IMR-90 (cell line): ENCODE measurements at regions not wholly inside any gene's neighbourhood (a gene's known extent, or its start where the extent isn't known, plus 50 kb on each side); places are given as distances from the start of the nearest gene placed in this dataset.

Experiments used
- ATAC-seq: fragments of 200-7000 bp; cut with Tn5 transposase; 2 replicates; pipeline ENCODE4 v1.9.1; 2020; ENCODE audit warnings: low read depth, mild to moderate bottlenecking, moderate library complexity
- BruUV-seq: library from RNA; stranded (reverse); fragments of 400-500 nt; replicated peaks from 2 replicates; lab custom pipeline; 2021; lab: Mats Ljungman, UMichigan
- CTCF ChIA-PET: fragments of 300-600 bp; formaldehyde crosslinking; extraction: SDS; loops from one replicate; lab custom pipeline; 2021; ENCODE audit warnings: antibody characterized with exemption; lab: Yijun Ruan, JAX
- POLR2A ChIA-PET: fragments of 300-600 bp; sonication (Branson Sonifier 250); formaldehyde crosslinking; loops from one replicate; lab custom pipeline; 2022; ENCODE audit warnings: antibody characterized with exemption; ENCODE audit not compliant: unreplicated experiment; lab: Charles Lee
- DNase-seq: peaks from one replicate; pipeline ENCODE4 v3.0.0; 2013
- H2AFZ ChIP-seq: replicated peaks from 2 replicates; pipeline ENCODE3; 2013; ENCODE audit warnings: low read length, mild to moderate bottlenecking; ENCODE audit not compliant: poor library complexity
- H2AK5ac ChIP-seq: 2 replicates; pipeline ENCODE4 v1.6.1; 2013; ENCODE audit warnings: low read depth, low read length, inconsistent platforms
- H2AK9ac ChIP-seq: replicated peaks from 2 replicates; pipeline ENCODE3; 2013; ENCODE audit warnings: mild to moderate bottlenecking, low read depth, low read length, moderate library complexity; ENCODE audit not compliant: poor library complexity
- H2BK120ac ChIP-seq: 2 replicates; pipeline ENCODE4 v1.6.1; 2013; ENCODE audit warnings: low read depth, low read length, inconsistent platforms
- H2BK15ac ChIP-seq: 3 replicates; pipeline ENCODE4 v1.6.1; 2013; ENCODE audit warnings: low read depth, low read length, inconsistent platforms
- H2BK20ac ChIP-seq: 2 replicates; pipeline ENCODE4 v1.6.1; 2013; ENCODE audit warnings: low read depth, mild to moderate bottlenecking, inconsistent platforms, low read length, moderate library complexity
- H2BK5ac ChIP-seq: 2 replicates; pipeline ENCODE4 v1.6.1; 2013; ENCODE audit warnings: mild to moderate bottlenecking, low read depth, low read length, inconsistent platforms; ENCODE audit not compliant: poor library complexity, severe bottlenecking
- H3K14ac ChIP-seq: replicated peaks from 2 replicates; pipeline ENCODE4 v1.6.1; 2013; ENCODE audit warnings: low read depth, low read length, inconsistent platforms
- H3K18ac ChIP-seq: 2 replicates; pipeline ENCODE4 v1.6.1; 2013; ENCODE audit warnings: low read depth, low read length, control low read depth
- H3K23ac ChIP-seq: 2 replicates; pipeline ENCODE4 v1.6.1; 2013; ENCODE audit warnings: low read depth, low read length, inconsistent platforms
- H3K27ac ChIP-seq: 2 replicates; pipeline ENCODE4 v1.5.1; 2013; ENCODE audit warnings: mild to moderate bottlenecking, control low read depth, low read length; ENCODE audit not compliant: insufficient read depth
- H3K27me3 ChIP-seq: 2 replicates; pipeline ENCODE4 v1.6.1; 2013; ENCODE audit warnings: low read length; ENCODE audit not compliant: control insufficient read depth, insufficient read depth
- H3K36me3 ChIP-seq: 2 replicates; pipeline ENCODE4 v1.6.1; 2013; ENCODE audit warnings: low read length, mixed read lengths; ENCODE audit not compliant: control insufficient read depth, insufficient read depth
- H3K4ac ChIP-seq: 2 replicates; pipeline ENCODE4 v1.6.1; 2013; ENCODE audit warnings: low read depth, low read length, inconsistent platforms
- H3K4me1 ChIP-seq: 2 replicates; pipeline ENCODE4 v1.6.1; 2013; ENCODE audit warnings: low read length, mixed read lengths; ENCODE audit not compliant: control insufficient read depth, insufficient read depth
- H3K4me2 ChIP-seq: 2 replicates; pipeline ENCODE4 v1.6.1; 2013; ENCODE audit warnings: low read depth, mild to moderate bottlenecking, control low read depth, low read length, moderate library complexity
- H3K4me3 ChIP-seq: 2 replicates; pipeline ENCODE4 v1.5.1; 2013; ENCODE audit warnings: low read depth, mild to moderate bottlenecking, control low read depth, low read length, moderate library complexity; ENCODE audit not compliant: insufficient read depth
- H3K56ac ChIP-seq: 2 replicates; pipeline ENCODE4 v1.6.1; 2013; ENCODE audit warnings: low read length, inconsistent platforms; ENCODE audit not compliant: insufficient read depth; ENCODE audit errors: extremely low read depth
- H3K79me1 ChIP-seq, 2 experiments: 2 replicates each; pipeline ENCODE4 v1.6.1; 2013; ENCODE audit warnings: low read length in 2 of 2, inconsistent platforms in 1 of 2, low read depth in 1 of 2
- H3K9ac ChIP-seq: 2 replicates; pipeline ENCODE4 v1.6.1; 2013; ENCODE audit warnings: low read depth, low read length, control low read depth
- H3K9me1 ChIP-seq: 2 replicates; pipeline ENCODE4 v1.6.1; 2013; ENCODE audit warnings: low read length, inconsistent platforms; ENCODE audit not compliant: insufficient read depth
- H3K9me3 ChIP-seq: 2 replicates; pipeline ENCODE4 v1.6.1; 2013; ENCODE audit warnings: low read length; ENCODE audit not compliant: control insufficient read depth, insufficient read depth
- H4K20me1 ChIP-seq: 2 replicates; pipeline ENCODE4 v1.6.1; 2013; ENCODE audit warnings: low read length, inconsistent platforms; ENCODE audit not compliant: insufficient read depth
- H4K5ac ChIP-seq: 2 replicates; pipeline ENCODE4 v1.6.1; 2013; ENCODE audit warnings: mild to moderate bottlenecking, low read depth, low read length, control low read depth
- H4K8ac ChIP-seq, 2 experiments: 2 replicates each; pipeline ENCODE4 v1.6.1; 2013; ENCODE audit warnings: low read depth in 2 of 2, low read length in 2 of 2, control low read depth in 1 of 2, inconsistent platforms in 1 of 2
- H4K91ac ChIP-seq: 2 replicates; pipeline ENCODE4 v1.6.1; 2013; ENCODE audit warnings: low read depth, low read length, inconsistent platforms; ENCODE audit not compliant: insufficient read depth
- BHLHE40 ChIP-seq: fragments of 150-350 bp; IDR thresholded peaks from 2 replicates; pipeline ENCODE4 v1.6.1; 2016; ENCODE audit warnings: mild to moderate bottlenecking, low read depth, low read length
- CEBPB ChIP-seq: IDR thresholded peaks from 2 replicates; pipeline ENCODE4 v1.6.1; 2012; ENCODE audit warnings: low read depth, low read length, improper control_type of control experiment
- CHD1 ChIP-seq: IDR thresholded peaks from 2 replicates; pipeline ENCODE4 v1.6.1; 2012; ENCODE audit warnings: low read depth, low read length, improper control_type of control experiment
- CTCF ChIP-seq: conservative IDR thresholded peaks from 2 replicates; pipeline ENCODE4 v1.5.1; 2012; ENCODE audit warnings: mild to moderate bottlenecking, low read depth, low read length, improper control_type of control experiment
- FOS ChIP-seq: fragments of 150-350 bp; IDR thresholded peaks from 2 replicates; pipeline ENCODE4 v1.6.1; 2016; ENCODE audit warnings: low read depth, low read length
- MAFK ChIP-seq: IDR thresholded peaks from 2 replicates; pipeline ENCODE4 v1.6.1; 2012; ENCODE audit warnings: low read depth, low read length, improper control_type of control experiment
- MAZ ChIP-seq: IDR thresholded peaks from 2 replicates; pipeline ENCODE4 v1.6.1; 2012; ENCODE audit warnings: low read depth, mild to moderate bottlenecking, low read length, improper control_type of control experiment, moderate library complexity, borderline replicate concordance
- NFE2L2 ChIP-seq: fragments of 150-350 bp; IDR thresholded peaks from 2 replicates; pipeline ENCODE4 v1.6.1; 2016; ENCODE audit warnings: low read depth, mild to moderate bottlenecking, low read length
- POLR2A ChIP-seq: IDR thresholded peaks from 2 replicates; pipeline ENCODE4 v1.6.1; 2012; ENCODE audit warnings: mild to moderate bottlenecking, low read depth, low read length
- RAD21 ChIP-seq: IDR thresholded peaks from 2 replicates; pipeline ENCODE4 v1.6.1; 2012; ENCODE audit warnings: low read length, improper control_type of control experiment
- RCOR1 ChIP-seq: IDR thresholded peaks from 2 replicates; pipeline ENCODE4 v1.6.1; 2012; ENCODE audit warnings: mild to moderate bottlenecking, low read length, improper control_type of control experiment; ENCODE audit not compliant: insufficient replicate concordance
- RFX5 ChIP-seq: IDR thresholded peaks from 2 replicates; pipeline ENCODE4 v1.8.0; 2012; ENCODE audit warnings: low read depth, mild to moderate bottlenecking, low read length, moderate library complexity
- SMC3 ChIP-seq: fragments of 150-350 bp; IDR thresholded peaks from 2 replicates; pipeline ENCODE4 v1.6.1; 2016; ENCODE audit warnings: low read depth, mild to moderate bottlenecking, antibody characterized with exemption, low read length, moderate library complexity
- WGBS, 2 experiments: methylation state at CpG; one replicate each; pipeline versions ENCODE4 v1.1.5 to v1.1.7; 2013; ENCODE audit warnings: missing lambda C conversion rate in 2 of 2; ENCODE audit not compliant: insufficient read length in 1 of 2; ENCODE audit errors: extremely low coverage in 2 of 2; 5-methylcytosine and 5-hydroxymethylcytosine counted together
- dilution Hi-C: fragments of 300-500 bp; cut with HindIII; formaldehyde crosslinking; loops from one replicate; pipeline ENCODE4 v1.14.3; 2018; ENCODE audit warnings: low sequenced_read_pairs; ENCODE audit not compliant: unreplicated experiment
- in situ Hi-C: fragments of 300-500 bp; cut with MboI; formaldehyde crosslinking; loops from 3 replicates; pipeline ENCODE4 v1.14.3; 2019; ENCODE audit warnings: low sequenced_read_pairs, inconsistent platforms, mixed read lengths
- intact Hi-C: fragments of 100-400 bp; cut with micrococcal nuclease; formaldehyde crosslinking; loops from 2 replicates; pipeline ENCODE4 v1.10.0; 2022

GRCh38 chr5:68378204-68378820 is 162.8 kb downstream of the PIK3R1 start:
- dilution Hi-C loops = no loop called here

More at GRCh38 chr5:68378204-68378820, 162.8 kb downstream of the PIK3R1 start:
- intact Hi-C loops (loop anchor here (5.0 kb wide), 1 partner anchor 41 kb away; no protein-coding TSS in a partner anchor), in situ Hi-C loops (no loop called here)
- WGBS, 2 experiments = 100% methylated on average over 1 of the region's 3 CpGs; no CpG with 5 or more reads in 1 of the 2 experiments
- Histone ChIP-seq H2AFZ (no peak overlapping the region), H3K27me3 (no peaks in the 10 kb centered on the region), H3K14ac (no peak overlapping the region), H2BK15ac (no peak overlapping the region), H2BK120ac (no peak overlapping the region), H3K18ac (no peak overlapping the region), H2AK5ac (no peak overlapping the region), H3K9me1 (no peaks in the 10 kb centered on the region), H3K36me3 (no peaks in the 10 kb centered on the region), H2BK5ac (no peak overlapping the region), H3K4me3 (no peak overlapping the region), H3K27ac (no peak overlapping the region), H2BK20ac (no peak overlapping the region), H4K91ac (no peak overlapping the region), H3K4me2 (no peak overlapping the region), H3K79me1 (no peaks in the 10 kb centered on the region), H3K4me1 (no peaks in the 10 kb centered on the region), H4K5ac (no peak overlapping the region), H3K56ac (no peak overlapping the region), H2AK9ac (no peak overlapping the region), H3K23ac (no peak overlapping the region), H3K9ac (no peak overlapping the region), H4K8ac (no peak overlapping the region), H3K9me3 (peaks cover 3% of the 10 kb centered on the region; the same call in 1 of the 2 replicates), H4K20me1 (no peaks in the 10 kb centered on the region), H3K4ac (no peak overlapping the region)
- no peak for ATAC-seq
- TF ChIP-seq RCOR1 (no peak), MAFK (no peak), NFE2L2 (no peak), BHLHE40 (no peak), MAZ (no peak), CEBPB (no peak), RAD21 (no peak), SMC3 (no peak), FOS (no peak), POLR2A (no peak), CHD1 (no peak), CTCF (no peak), RFX5 (no peak)
- ChIA-PET POLR2A (no interaction called here), CTCF (interaction anchor here (0.7 kb wide), 1 partner anchor 13 kb away, joined by 3 read pairs; no protein-coding TSS in a partner anchor)
- BruUV-seq = no TSS peak
- DNase-seq = no peak
